Stimulated activated naive CD8-positive, alpha-beta T cell treated with anti-CD3 and anti-CD28 coated beads, Interleukin-15, Interleukin-2, amounts not matched to agents 100 ng/mL and 50 ng/mL, for 24 hours (primary cell): ENCODE measurements at regions not wholly inside any gene's neighbourhood (a gene's known extent, or its start where the extent isn't known, plus 50 kb on each side); places are given as distances from the start of the nearest gene placed in this dataset.

ENCODE experiments used
- H3K27ac Mint-ChIP-seq: one replicate; pipeline ENCODE4 v1.8.0; 2021; ENCODE audit warnings: mild to moderate bottlenecking, mixed read lengths
- H3K27me3 Mint-ChIP-seq: one replicate; pipeline ENCODE4 v1.8.0; 2021; ENCODE audit warnings: mixed read lengths
- H3K36me3 Mint-ChIP-seq: one replicate; pipeline ENCODE4 v1.8.0; 2021; ENCODE audit warnings: low read depth, mixed read lengths
- H3K4me1 Mint-ChIP-seq: one replicate; pipeline ENCODE4 v1.8.0; 2021; ENCODE audit warnings: low read depth, mixed read lengths
- H3K4me3 Mint-ChIP-seq: one replicate; pipeline ENCODE4 v1.8.0; 2021; ENCODE audit warnings: mild to moderate bottlenecking, mixed read lengths
- H3K9me3 Mint-ChIP-seq: one replicate; pipeline ENCODE4 v1.8.0; 2021; ENCODE audit warnings: mixed read lengths

GRCh38 chr18:4636967-4637366 is 181.9 kb upstream of the DLGAP1 start:
- Mint-ChIP-seq H3K9me3 (peaks cover 14% of the 10 kb centered on the region), H3K36me3 (no peaks in the 10 kb centered on the region), H3K4me1 (no peaks in the 10 kb centered on the region), H3K27me3 (no peaks in the 10 kb centered on the region), H3K27ac (no peak overlapping the region), H3K4me3 (no peak overlapping the region)

- Mint-ChIP-seq H3K36me3 (no peaks in the 10 kb centered on the region), H3K4me1 (no peaks in the 10 kb centered on the region), H3K9me3 (peaks cover 15% of the 10 kb centered on the region), H3K4me3 (no peak overlapping the region), H3K27me3 (no peaks in the 10 kb centered on the region), H3K27ac (no peak overlapping the region)
These were observed 176.1 kb upstream of the DLGAP1 start for GRCh38 chr18:4631239-4631638.

- Mint-ChIP-seq H3K27ac (no peak overlapping the region), H3K4me3 (no peak overlapping the region), H3K4me1 (no peaks in the 10 kb centered on the region), H3K36me3 (no peaks in the 10 kb centered on the region), H3K9me3 (peaks cover 14% of the 10 kb centered on the region), H3K27me3 (no peaks in the 10 kb centered on the region)
These were observed 150.1 kb upstream of the DLGAP1 start for GRCh38 chr18:4605212-4605611.

GRCh38 chr18:4603955-4604354 is 148.8 kb upstream of the DLGAP1 start:
- H3K36me3 Mint-ChIP-seq, result no peaks in the 10 kb centered on the region

GRCh38 chr18:4599312-4599711 is 144.2 kb upstream of the DLGAP1 start:
- Mint-ChIP-seq H3K4me3 (no peak overlapping the region), H3K9me3 (peaks cover 10% of the 10 kb centered on the region), H3K4me1 (no peaks in the 10 kb centered on the region), H3K27ac (no peak overlapping the region), H3K36me3 (no peaks in the 10 kb centered on the region), H3K27me3 (no peaks in the 10 kb centered on the region)

More at GRCh38 chr18:4603955-4604354, 148.8 kb upstream of the DLGAP1 start:
- H3K4me3 Mint-ChIP-seq, result no peak overlapping the region
- H3K27ac Mint-ChIP-seq, result no peak overlapping the region
- H3K27me3 Mint-ChIP-seq, result no peaks in the 10 kb centered on the region
- no peaks in the 10 kb centered on the region for H3K4me1 Mint-ChIP-seq
- peaks cover 14% of the 10 kb centered on the region for H3K9me3 Mint-ChIP-seq

- Mint-ChIP-seq H3K4me3 (no peak overlapping the region), H3K27me3 (no peaks in the 10 kb centered on the region), H3K9me3 (peaks cover 12% of the 10 kb centered on the region), H3K36me3 (no peaks in the 10 kb centered on the region), H3K27ac (no peak overlapping the region), H3K4me1 (no peaks in the 10 kb centered on the region)
These were observed 142.2 kb upstream of the DLGAP1 start for GRCh38 chr18:4597301-4597700.

- H3K4me3 Mint-ChIP-seq, result no peak overlapping the region
- H3K27me3 Mint-ChIP-seq, result no peaks in the 10 kb centered on the region
- H3K27ac Mint-ChIP-seq, result no peak overlapping the region
- H3K4me1 Mint-ChIP-seq, result no peaks in the 10 kb centered on the region
- H3K9me3 Mint-ChIP-seq, result peaks cover 9% of the 10 kb centered on the region
- H3K36me3 Mint-ChIP-seq, result no peaks in the 10 kb centered on the region
These were observed 138.8 kb upstream of the DLGAP1 start for GRCh38 chr18:4593895-4594294.

- Mint-ChIP-seq H3K4me3 (no peak overlapping the region), H3K4me1 (no peaks in the 10 kb centered on the region), H3K27me3 (no peaks in the 10 kb centered on the region), H3K36me3 (no peaks in the 10 kb centered on the region), H3K9me3 (peaks cover 9% of the 10 kb centered on the region), H3K27ac (no peak overlapping the region)
These were observed 138.4 kb upstream of the DLGAP1 start for GRCh38 chr18:4593459-4593858.

GRCh38 chr18:4589056-4589800 is 134.1 kb upstream of the DLGAP1 start:
- no peaks in the 10 kb centered on the region for H3K27me3 Mint-ChIP-seq
- H3K4me3 Mint-ChIP-seq, result no peak overlapping the region
- no peaks in the 10 kb centered on the region for H3K36me3 Mint-ChIP-seq
- H3K27ac Mint-ChIP-seq, result no peak overlapping the region
- H3K9me3 Mint-ChIP-seq, result peaks cover 6% of the 10 kb centered on the region
- no peaks in the 10 kb centered on the region for H3K4me1 Mint-ChIP-seq

- Mint-ChIP-seq H3K27me3 (no peaks in the 10 kb centered on the region), H3K27ac (no peak overlapping the region)
These were observed 132.1 kb upstream of the DLGAP1 start for GRCh38 chr18:4587204-4587603.

GRCh38 chr18:4586731-4587130 is 131.6 kb upstream of the DLGAP1 start:
- Mint-ChIP-seq H3K4me1 (no peaks in the 10 kb centered on the region), H3K27ac (no peak overlapping the region), H3K27me3 (no peaks in the 10 kb centered on the region), H3K4me3 (no peak overlapping the region), H3K36me3 (no peaks in the 10 kb centered on the region), H3K9me3 (peaks cover 11% of the 10 kb centered on the region)

More at GRCh38 chr18:4587204-4587603, 132.1 kb upstream of the DLGAP1 start:
- peaks cover 6% of the 10 kb centered on the region for H3K9me3 Mint-ChIP-seq
- H3K4me1 Mint-ChIP-seq, result no peaks in the 10 kb centered on the region
- H3K4me3 Mint-ChIP-seq, result no peak overlapping the region
- no peaks in the 10 kb centered on the region for H3K36me3 Mint-ChIP-seq

GRCh38 chr18:4582431-4583335 is 127.6 kb upstream of the DLGAP1 start:
- H3K27ac Mint-ChIP-seq, result no peak overlapping the region
- no peaks in the 10 kb centered on the region for H3K4me1 Mint-ChIP-seq
- no peaks in the 10 kb centered on the region for H3K36me3 Mint-ChIP-seq
- peaks cover 15% of the 10 kb centered on the region for H3K9me3 Mint-ChIP-seq
- no peak overlapping the region for H3K4me3 Mint-ChIP-seq
- H3K27me3 Mint-ChIP-seq, result no peaks in the 10 kb centered on the region

- no peaks in the 10 kb centered on the region for H3K36me3 Mint-ChIP-seq
- peaks cover 22% of the 10 kb centered on the region for H3K9me3 Mint-ChIP-seq
These were observed 126.9 kb upstream of the DLGAP1 start for GRCh38 chr18:4581966-4582365.

GRCh38 chr18:4578449-4578848 is 123.3 kb upstream of the DLGAP1 start:
- H3K36me3 Mint-ChIP-seq, result no peaks in the 10 kb centered on the region
- H3K9me3 Mint-ChIP-seq, result peaks cover 33% of the 10 kb centered on the region

More at GRCh38 chr18:4581966-4582365, 126.9 kb upstream of the DLGAP1 start:
- H3K27ac Mint-ChIP-seq, result no peak overlapping the region
- H3K27me3 Mint-ChIP-seq, result no peaks in the 10 kb centered on the region
- no peak overlapping the region for H3K4me3 Mint-ChIP-seq
- no peaks in the 10 kb centered on the region for H3K4me1 Mint-ChIP-seq

GRCh38 chr18:4573735-4574134 is 118.6 kb upstream of the DLGAP1 start:
- H3K27ac Mint-ChIP-seq, result no peak overlapping the region
- H3K4me3 Mint-ChIP-seq, result no peak overlapping the region
- H3K27me3 Mint-ChIP-seq, result no peaks in the 10 kb centered on the region
- peaks cover 28% of the 10 kb centered on the region for H3K9me3 Mint-ChIP-seq
- H3K36me3 Mint-ChIP-seq, result no peaks in the 10 kb centered on the region
- no peaks in the 10 kb centered on the region for H3K4me1 Mint-ChIP-seq

More at GRCh38 chr18:4578449-4578848, 123.3 kb upstream of the DLGAP1 start:
- no peak overlapping the region for H3K4me3 Mint-ChIP-seq
- H3K27me3 Mint-ChIP-seq, result no peaks in the 10 kb centered on the region
- H3K4me1 Mint-ChIP-seq, result no peaks in the 10 kb centered on the region
- no peak overlapping the region for H3K27ac Mint-ChIP-seq
